ENCODE measurements at regions not wholly inside any gene's neighbourhood (a gene's known extent, or its start where the extent isn't known, plus 50 kb on each side); places are given as distances from the start of the nearest gene placed in this dataset.

DNA sequence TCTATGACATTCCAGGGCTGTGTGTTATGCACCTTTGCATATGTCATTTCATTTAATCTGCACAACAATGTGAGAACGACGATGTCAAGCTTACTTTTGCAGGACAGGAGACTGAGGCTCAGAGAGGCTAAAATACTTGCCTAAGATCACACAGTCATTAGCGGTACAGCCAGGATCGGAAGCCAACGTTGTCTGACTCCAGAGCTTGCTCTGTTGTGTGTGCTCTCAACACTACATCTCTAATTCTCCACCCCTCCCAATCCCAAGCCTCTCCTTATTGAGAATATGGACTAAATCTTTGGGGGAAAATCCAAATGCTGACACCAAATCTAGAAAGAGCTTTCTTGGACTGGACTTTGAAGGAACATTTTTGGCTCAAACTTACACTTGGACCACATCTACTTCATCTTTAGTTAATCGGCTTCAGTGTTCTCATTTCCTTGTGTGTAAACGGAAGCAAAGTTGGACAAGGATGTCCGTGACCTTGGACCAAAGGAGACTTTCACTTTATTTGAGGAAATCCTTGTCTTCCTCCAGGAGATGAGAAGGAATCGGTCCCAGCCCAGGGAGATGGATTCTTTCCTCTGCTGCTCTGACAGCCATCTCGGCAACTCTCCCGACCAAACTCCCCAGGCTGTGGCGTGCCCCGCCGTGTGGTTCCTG, 242.4 kb downstream of the LPIN1 start:
- in situ Hi-C loops (cut with HindIII; ENCODE audit: low pct_unique_long_range_greater_than_20kb, low sequenced_read_pairs) (no loop called here), intact Hi-C loops (cut with micrococcal nuclease; ENCODE audit: unreplicated experiment) (no loop called here)
- H3K9me3 ChIP-seq (ENCODE audit: control insufficient read depth, insufficient read depth, low read depth, low read length), result no peaks in the 10 kb centered on the region
- H3K27me3 ChIP-seq (ENCODE audit: control insufficient read depth, insufficient read depth, low read length), result no peaks in the 10 kb centered on the region
- no peak for DNase-seq (ENCODE audit: low read depth, low spot score)
- no peak overlapping the region for H3K27ac ChIP-seq (ENCODE audit: low read length)
- H3K36me3 ChIP-seq (ENCODE audit: control insufficient read depth, insufficient read depth, low read length), result no peaks in the 10 kb centered on the region
- H3K4me1 ChIP-seq (ENCODE audit: control insufficient read depth, insufficient read depth, low read length), result no peaks in the 10 kb centered on the region
- no peak for ATAC-seq
- no peak overlapping the region for H3K4me3 ChIP-seq (ENCODE audit: low read depth in 2 of 2, low read length in 2 of 2)
- ChIA-PET CTCF (no interaction called here), POLR2A (no interaction called here)
- TF ChIP-seq, protein P1, sequence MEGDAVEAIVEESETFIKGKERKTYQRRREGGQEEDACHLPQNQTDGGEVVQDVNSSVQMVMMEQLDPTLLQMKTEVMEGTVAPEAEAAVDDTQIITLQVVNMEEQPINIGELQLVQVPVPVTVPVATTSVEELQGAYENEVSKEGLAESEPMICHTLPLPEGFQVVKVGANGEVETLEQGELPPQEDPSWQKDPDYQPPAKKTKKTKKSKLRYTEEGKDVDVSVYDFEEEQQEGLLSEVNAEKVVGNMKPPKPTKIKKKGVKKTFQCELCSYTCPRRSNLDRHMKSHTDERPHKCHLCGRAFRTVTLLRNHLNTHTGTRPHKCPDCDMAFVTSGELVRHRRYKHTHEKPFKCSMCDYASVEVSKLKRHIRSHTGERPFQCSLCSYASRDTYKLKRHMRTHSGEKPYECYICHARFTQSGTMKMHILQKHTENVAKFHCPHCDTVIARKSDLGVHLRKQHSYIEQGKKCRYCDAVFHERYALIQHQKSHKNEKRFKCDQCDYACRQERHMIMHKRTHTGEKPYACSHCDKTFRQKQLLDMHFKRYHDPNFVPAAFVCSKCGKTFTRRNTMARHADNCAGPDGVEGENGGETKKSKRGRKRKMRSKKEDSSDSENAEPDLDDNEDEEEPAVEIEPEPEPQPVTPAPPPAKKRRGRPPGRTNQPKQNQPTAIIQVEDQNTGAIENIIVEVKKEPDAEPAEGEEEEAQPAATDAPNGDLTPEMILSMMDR (IDR thresholded peaks at IDR 0.05), result no peak
- TF ChIP-seq, protein P2, sequence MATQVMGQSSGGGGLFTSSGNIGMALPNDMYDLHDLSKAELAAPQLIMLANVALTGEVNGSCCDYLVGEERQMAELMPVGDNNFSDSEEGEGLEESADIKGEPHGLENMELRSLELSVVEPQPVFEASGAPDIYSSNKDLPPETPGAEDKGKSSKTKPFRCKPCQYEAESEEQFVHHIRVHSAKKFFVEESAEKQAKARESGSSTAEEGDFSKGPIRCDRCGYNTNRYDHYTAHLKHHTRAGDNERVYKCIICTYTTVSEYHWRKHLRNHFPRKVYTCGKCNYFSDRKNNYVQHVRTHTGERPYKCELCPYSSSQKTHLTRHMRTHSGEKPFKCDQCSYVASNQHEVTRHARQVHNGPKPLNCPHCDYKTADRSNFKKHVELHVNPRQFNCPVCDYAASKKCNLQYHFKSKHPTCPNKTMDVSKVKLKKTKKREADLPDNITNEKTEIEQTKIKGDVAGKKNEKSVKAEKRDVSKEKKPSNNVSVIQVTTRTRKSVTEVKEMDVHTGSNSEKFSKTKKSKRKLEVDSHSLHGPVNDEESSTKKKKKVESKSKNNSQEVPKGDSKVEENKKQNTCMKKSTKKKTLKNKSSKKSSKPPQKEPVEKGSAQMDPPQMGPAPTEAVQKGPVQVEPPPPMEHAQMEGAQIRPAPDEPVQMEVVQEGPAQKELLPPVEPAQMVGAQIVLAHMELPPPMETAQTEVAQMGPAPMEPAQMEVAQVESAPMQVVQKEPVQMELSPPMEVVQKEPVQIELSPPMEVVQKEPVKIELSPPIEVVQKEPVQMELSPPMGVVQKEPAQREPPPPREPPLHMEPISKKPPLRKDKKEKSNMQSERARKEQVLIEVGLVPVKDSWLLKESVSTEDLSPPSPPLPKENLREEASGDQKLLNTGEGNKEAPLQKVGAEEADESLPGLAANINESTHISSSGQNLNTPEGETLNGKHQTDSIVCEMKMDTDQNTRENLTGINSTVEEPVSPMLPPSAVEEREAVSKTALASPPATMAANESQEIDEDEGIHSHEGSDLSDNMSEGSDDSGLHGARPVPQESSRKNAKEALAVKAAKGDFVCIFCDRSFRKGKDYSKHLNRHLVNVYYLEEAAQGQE (IDR thresholded peaks at IDR 0.05; ENCODE audit: insufficient read depth in 1 of 2, low read depth in 2 of 2, low read length in 1 of 2), result no peak
- no peak for TF ChIP-seq POLR2AphosphoS5 (IDR thresholded peaks at IDR 0.05; ENCODE audit: low read depth, low read length)
- TF ChIP-seq SIN3A (IDR thresholded peaks at IDR 0.05; ENCODE audit: borderline replicate concordance, insufficient read depth, low read depth, low read length), result no peak
- TF ChIP-seq TCF7L2 (IDR thresholded peaks at IDR 0.05; ENCODE audit: low read depth, low read length), result no peak
- BruUV-seq (replicated peaks), result no TSS peak

DNA sequence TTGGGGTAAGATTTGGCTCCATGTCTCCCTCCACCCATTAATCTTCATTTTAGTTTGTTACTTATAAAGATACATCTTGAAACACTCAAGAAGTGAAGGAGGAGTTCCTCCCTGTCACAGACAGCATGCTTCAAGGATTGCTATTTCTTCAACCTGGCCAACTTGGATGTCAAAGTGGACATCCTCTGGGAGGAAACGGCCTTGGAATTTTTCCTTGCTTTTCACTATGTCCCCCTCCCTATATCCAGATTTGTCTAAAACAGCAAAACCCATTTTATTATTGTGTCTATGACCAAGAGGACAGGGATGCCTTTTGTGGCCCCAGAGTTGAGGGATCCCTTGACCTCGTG, 242.9 kb downstream of the LPIN1 start:
- ATAC-seq (no peak), DNase-seq (ENCODE audit: low read depth, low spot score) (no peak)
- intact Hi-C loops (cut with micrococcal nuclease; ENCODE audit: unreplicated experiment), result no loop called here
- no TSS peak for BruUV-seq (replicated peaks)
- H3K4me3 ChIP-seq (ENCODE audit: low read depth in 2 of 2, low read length in 2 of 2), result no peak overlapping the region
- ChIA-PET POLR2A (no interaction called here), CTCF (interaction anchor here (0.7 kb wide), 1 partner anchor 772 kb away, joined by 13 read pairs; no protein-coding TSS in a partner anchor)
- no peaks in the 10 kb centered on the region for H3K36me3 ChIP-seq (ENCODE audit: control insufficient read depth, insufficient read depth, low read length)
- TF ChIP-seq, protein P1 (IDR thresholded peaks at IDR 0.05), result no peak
- TF ChIP-seq SIN3A (IDR thresholded peaks at IDR 0.05; ENCODE audit: borderline replicate concordance, insufficient read depth, low read depth, low read length) (no peak), TCF7L2 (IDR thresholded peaks at IDR 0.05; ENCODE audit: low read depth, low read length) (no peak), POLR2AphosphoS5 (IDR thresholded peaks at IDR 0.05; ENCODE audit: low read depth, low read length) (no peak)
- TF ChIP-seq, protein P2 (IDR thresholded peaks at IDR 0.05; ENCODE audit: insufficient read depth in 1 of 2, low read depth in 2 of 2, low read length in 1 of 2), result no peak
- in situ Hi-C loops (cut with HindIII; ENCODE audit: low pct_unique_long_range_greater_than_20kb, low sequenced_read_pairs), result no loop called here
- H3K27ac ChIP-seq (ENCODE audit: low read length), result no peak overlapping the region
- no peaks in the 10 kb centered on the region for H3K4me1 ChIP-seq (ENCODE audit: control insufficient read depth, insufficient read depth, low read length)
- H3K9me3 ChIP-seq (ENCODE audit: control insufficient read depth, insufficient read depth, low read depth, low read length), result no peaks in the 10 kb centered on the region
- no peaks in the 10 kb centered on the region for H3K27me3 ChIP-seq (ENCODE audit: control insufficient read depth, insufficient read depth, low read length)

Data from Panc1 (cell line).